ENCODE measurements at regions not wholly inside any gene's neighbourhood (a gene's known extent, or its start where the extent isn't known, plus 50 kb on each side); places are given as distances from the start of the nearest gene placed in this dataset.

DNA sequence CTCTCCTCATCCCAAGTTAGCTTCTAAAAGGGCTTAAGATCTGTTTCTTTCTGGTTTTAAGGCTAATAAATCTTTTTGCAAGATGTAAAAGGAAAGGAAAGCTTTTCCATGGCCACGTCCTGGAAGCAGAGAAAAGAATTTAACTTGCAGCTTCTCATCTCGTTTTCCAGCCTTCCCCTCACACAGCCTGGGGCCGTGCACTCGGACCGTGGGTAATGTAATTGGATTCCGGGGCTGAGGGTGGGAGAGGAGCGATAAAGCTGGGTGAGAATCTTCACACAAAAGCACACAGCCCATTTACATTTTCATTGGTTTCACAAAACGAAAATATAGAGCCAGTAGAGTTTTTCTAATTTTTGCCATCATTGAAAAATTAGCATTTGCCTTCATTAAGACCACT is 91.2 kb downstream of the IRX2 start (continued):
- TF ChIP-seq, protein P1, sequence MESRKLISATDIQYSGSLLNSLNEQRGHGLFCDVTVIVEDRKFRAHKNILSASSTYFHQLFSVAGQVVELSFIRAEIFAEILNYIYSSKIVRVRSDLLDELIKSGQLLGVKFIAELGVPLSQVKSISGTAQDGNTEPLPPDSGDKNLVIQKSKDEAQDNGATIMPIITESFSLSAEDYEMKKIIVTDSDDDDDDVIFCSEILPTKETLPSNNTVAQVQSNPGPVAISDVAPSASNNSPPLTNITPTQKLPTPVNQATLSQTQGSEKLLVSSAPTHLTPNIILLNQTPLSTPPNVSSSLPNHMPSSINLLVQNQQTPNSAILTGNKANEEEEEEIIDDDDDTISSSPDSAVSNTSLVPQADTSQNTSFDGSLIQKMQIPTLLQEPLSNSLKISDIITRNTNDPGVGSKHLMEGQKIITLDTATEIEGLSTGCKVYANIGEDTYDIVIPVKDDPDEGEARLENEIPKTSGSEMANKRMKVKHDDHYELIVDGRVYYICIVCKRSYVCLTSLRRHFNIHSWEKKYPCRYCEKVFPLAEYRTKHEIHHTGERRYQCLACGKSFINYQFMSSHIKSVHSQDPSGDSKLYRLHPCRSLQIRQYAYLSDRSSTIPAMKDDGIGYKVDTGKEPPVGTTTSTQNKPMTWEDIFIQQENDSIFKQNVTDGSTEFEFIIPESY (IDR thresholded peaks at IDR 0.05; ENCODE audit: extremely low read depth, insufficient replicate concordance, low read length) = no peak
- TF ChIP-seq TCF7L2 (IDR thresholded peaks at IDR 0.05; ENCODE audit: borderline replicate concordance, extremely low read depth, insufficient read depth, insufficient read length) (no peak), CEBPB (IDR thresholded peaks at IDR 0.05; ENCODE audit: low read depth) (no peak)
- TF ChIP-seq, protein P2, sequence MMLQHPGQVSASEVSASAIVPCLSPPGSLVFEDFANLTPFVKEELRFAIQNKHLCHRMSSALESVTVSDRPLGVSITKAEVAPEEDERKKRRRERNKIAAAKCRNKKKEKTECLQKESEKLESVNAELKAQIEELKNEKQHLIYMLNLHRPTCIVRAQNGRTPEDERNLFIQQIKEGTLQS (IDR thresholded peaks at IDR 0.05) = no peak

DNA sequence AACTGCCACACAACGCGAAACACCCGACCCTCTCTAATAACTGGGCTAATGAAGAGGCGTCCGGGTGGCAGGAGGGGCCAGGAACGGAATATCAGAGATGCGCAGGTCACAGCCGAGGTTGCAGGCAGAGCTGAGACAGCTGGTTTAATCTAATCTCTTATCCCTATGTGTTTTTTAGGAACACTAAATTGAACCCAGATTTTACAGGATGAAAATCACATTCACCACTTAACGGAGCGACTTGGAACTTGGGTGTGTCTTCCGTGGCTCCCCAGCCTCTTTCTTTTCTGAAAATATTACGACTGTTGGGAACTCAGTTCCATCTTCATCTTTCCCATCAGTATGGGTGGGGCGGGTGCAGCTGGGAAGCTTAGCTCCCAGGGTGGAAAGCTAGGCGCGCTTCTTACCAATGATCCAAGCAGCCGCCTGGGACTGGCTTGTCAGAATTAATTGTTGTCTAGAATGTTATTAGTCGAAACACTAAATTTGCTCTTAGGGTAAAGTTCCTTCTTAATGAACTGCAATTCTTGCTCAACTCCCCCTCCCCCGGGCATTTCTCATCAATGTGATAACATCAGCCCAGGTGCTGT is 92.5 kb downstream of the IRX2 start:
- RAD21 ChIA-PET (ENCODE audit: low non-redundant PET in 1 of 2, low total read pairs in 2 of 2, uncharacterized antibody in 2 of 2, unreplicated experiment in 2 of 2) = no interaction called here
- no peak overlapping the region for H3K9ac ChIP-seq (ENCODE audit: low read length)

More for the DNA sequence above, 92.5 kb downstream of the IRX2 start:
- BruUV-seq (replicated peaks) = no TSS peak
- no peaks in the 10 kb centered on the region for H3K4me1 ChIP-seq (ENCODE audit: control insufficient read depth in 1 of 2, insufficient read depth in 2 of 2, low read length in 2 of 2)
- CTCF ChIA-PET = no interaction called here
- H4K20me1 ChIP-seq (ENCODE audit: insufficient read depth) = no peaks in the 10 kb centered on the region
- TF ChIP-seq ELF1 (IDR thresholded peaks at IDR 0.05; ENCODE audit: borderline replicate concordance, low read depth) = no peak
- TF ChIP-seq, protein P3, sequence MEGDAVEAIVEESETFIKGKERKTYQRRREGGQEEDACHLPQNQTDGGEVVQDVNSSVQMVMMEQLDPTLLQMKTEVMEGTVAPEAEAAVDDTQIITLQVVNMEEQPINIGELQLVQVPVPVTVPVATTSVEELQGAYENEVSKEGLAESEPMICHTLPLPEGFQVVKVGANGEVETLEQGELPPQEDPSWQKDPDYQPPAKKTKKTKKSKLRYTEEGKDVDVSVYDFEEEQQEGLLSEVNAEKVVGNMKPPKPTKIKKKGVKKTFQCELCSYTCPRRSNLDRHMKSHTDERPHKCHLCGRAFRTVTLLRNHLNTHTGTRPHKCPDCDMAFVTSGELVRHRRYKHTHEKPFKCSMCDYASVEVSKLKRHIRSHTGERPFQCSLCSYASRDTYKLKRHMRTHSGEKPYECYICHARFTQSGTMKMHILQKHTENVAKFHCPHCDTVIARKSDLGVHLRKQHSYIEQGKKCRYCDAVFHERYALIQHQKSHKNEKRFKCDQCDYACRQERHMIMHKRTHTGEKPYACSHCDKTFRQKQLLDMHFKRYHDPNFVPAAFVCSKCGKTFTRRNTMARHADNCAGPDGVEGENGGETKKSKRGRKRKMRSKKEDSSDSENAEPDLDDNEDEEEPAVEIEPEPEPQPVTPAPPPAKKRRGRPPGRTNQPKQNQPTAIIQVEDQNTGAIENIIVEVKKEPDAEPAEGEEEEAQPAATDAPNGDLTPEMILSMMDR (IDR thresholded peaks at IDR 0.05 in 2 of 3, conservative IDR thresholded peaks at IDR 0.05 in 1 of 3; ENCODE audit: borderline replicate concordance in 1 of 3, insufficient read depth in 1 of 3, low read depth in 2 of 3, low read length in 2 of 3) = no peak
- no peak for TF ChIP-seq EGR1 (IDR thresholded peaks at IDR 0.05; ENCODE audit: low read depth)
- TF ChIP-seq ZNF274 (IDR thresholded peaks at IDR 0.05; ENCODE audit: low read depth, low read length) = no peak
- no peak for TF ChIP-seq POLR2AphosphoS5 (IDR thresholded peaks at IDR 0.05; ENCODE audit: low read depth, low read length)
- TF ChIP-seq CEBPB (IDR thresholded peaks at IDR 0.05; ENCODE audit: low read depth) = no peak
- no peak for TF ChIP-seq POLR2A (IDR thresholded peaks at IDR 0.05; ENCODE audit: borderline replicate concordance, extremely low read depth, insufficient read depth, insufficient read length)
- TF ChIP-seq TCF7L2 (IDR thresholded peaks at IDR 0.05; ENCODE audit: borderline replicate concordance, extremely low read depth, insufficient read depth, insufficient read length) = no peak
- no peak for TF ChIP-seq SIN3A (IDR thresholded peaks at IDR 0.05; ENCODE audit: low read depth)
- TF ChIP-seq CBX3 (IDR thresholded peaks at IDR 0.05; ENCODE audit: low read depth) = no peak
- TF ChIP-seq SRF (IDR thresholded peaks at IDR 0.05; ENCODE audit: low read depth) = no peak
- no peaks in the 10 kb centered on the region for H3K9me2 ChIP-seq (ENCODE audit: insufficient read depth)
- no peaks in the 10 kb centered on the region for H3K79me2 ChIP-seq (ENCODE audit: insufficient read depth, low read length)
- ATAC-seq (no peak), DNase-seq (ENCODE audit: low read depth, low spot score) (no peak)
- no peaks in the 10 kb centered on the region for H3K36me3 ChIP-seq (ENCODE audit: control insufficient read depth in 1 of 2, insufficient read depth in 2 of 2, low read length in 2 of 2)
- no peak overlapping the region for H2AFZ ChIP-seq (ENCODE audit: low read depth, low read length, poor library complexity, severe bottlenecking)
- H3K27ac ChIP-seq (ENCODE audit: low read depth, low read length) = no peak overlapping the region
- H3K9me3 ChIP-seq (ENCODE audit: control insufficient read depth in 1 of 2, insufficient read depth in 1 of 2, low read depth in 1 of 2, low read length in 2 of 2) = peaks cover 6 to 25% of the 10 kb centered on the region in 2 experiments; a peak in 2 of 4 replicates
- H3K4me2 ChIP-seq (ENCODE audit: low read length) = no peak overlapping the region
- H3K27me3 ChIP-seq (ENCODE audit: insufficient read depth, low read length) = no peaks in the 10 kb centered on the region
- intact Hi-C loops (cut with micrococcal nuclease) = no loop called here
- H3K4me3 ChIP-seq (replicated peaks in 1 of 2; ENCODE audit: low read depth in 1 of 2, low read length in 2 of 2) = no peak overlapping the region
- POLR2A ChIA-PET = no interaction called here

Data from HCT116 (cell line).